A673 (cell line): ENCODE measurements at regions not wholly inside any gene's neighbourhood (a gene's known extent, or its start where the extent isn't known, plus 50 kb on each side); places are given as distances from the start of the nearest gene placed in this dataset.

Experiments
- BruUV-seq: library from RNA; stranded (reverse); fragments of 400-500 nt; replicated peaks from 2 replicates; lab custom pipeline; 2021; lab: Mats Ljungman, UMichigan
- CTCF ChIA-PET: fragments of 300-600 bp; sonication (Branson Sonifier 250); formaldehyde crosslinking; loops from one replicate; lab custom pipeline; 2022; ENCODE audit warnings: antibody characterized with exemption; lab: Charles Lee
- POLR2A ChIA-PET: fragments of 300-600 bp; sonication (Branson Sonifier 250); formaldehyde crosslinking; loops from one replicate; lab custom pipeline; 2022; ENCODE audit warnings: antibody characterized with exemption; ENCODE audit not compliant: low non-redundant PET; lab: Charles Lee
- DNase-seq: peaks from one replicate; pipeline ENCODE4 v3.0.0-alpha.2; 2015; ENCODE audit warnings: low spot score
- H3K27ac ChIP-seq: fragments of 200-600 bp; sonication (generic); 2 replicates; pipeline ENCODE4 v1.5.1; 2016; ENCODE audit warnings: mixed run types, low read depth, mild to moderate bottlenecking, mixed read lengths, antibody characterized with exemption, low read length; ENCODE audit not compliant: poor library complexity, severe bottlenecking
- H3K27me3 ChIP-seq: fragments of 200-600 bp; sonication (generic); replicated peaks from 2 replicates; pipeline ENCODE4 v1.6.1; 2017; ENCODE audit warnings: mixed run types, low read depth, mild to moderate bottlenecking, mixed read lengths, antibody characterized with exemption, low read length; ENCODE audit not compliant: insufficient read depth, poor library complexity
- H3K36me3 ChIP-seq: fragments of 200-600 bp; sonication (generic); 2 replicates; pipeline ENCODE4 v1.6.1; 2016; ENCODE audit warnings: mixed run types, mild to moderate bottlenecking, mixed read lengths, antibody characterized with exemption, low read length; ENCODE audit not compliant: insufficient read depth, poor library complexity, severe bottlenecking
- H3K4me1 ChIP-seq: fragments of 200-600 bp; sonication (generic); 2 replicates; pipeline ENCODE4 v1.6.1; 2017; ENCODE audit warnings: mixed run types, mild to moderate bottlenecking, mixed read lengths, antibody characterized with exemption, low read length; ENCODE audit not compliant: insufficient read depth, poor library complexity, severe bottlenecking
- H3K4me3 ChIP-seq: fragments of 200-600 bp; sonication (generic); 2 replicates; pipeline ENCODE4 v1.5.1; 2016; ENCODE audit warnings: low read depth, mixed run types, mild to moderate bottlenecking, mixed read lengths, low read length; ENCODE audit not compliant: poor library complexity, severe bottlenecking
- H3K9me3 ChIP-seq: fragments of 200-600 bp; sonication (generic); 2 replicates; pipeline ENCODE4 v1.6.1; 2016; ENCODE audit warnings: mixed run types, low read depth, mild to moderate bottlenecking, mixed read lengths, antibody characterized with exemption, low read length; ENCODE audit not compliant: poor library complexity, severe bottlenecking
- CTCF ChIP-seq: fragments of 300-800, 200-600 bp; sonication (generic); conservative IDR thresholded peaks from 2 replicates; pipeline ENCODE4 v1.5.1; 2017; ENCODE audit warnings: low read depth, mild to moderate bottlenecking, antibody characterized with exemption, low read length, moderate library complexity, mixed read lengths
- EZH2 ChIP-seq: fragments of 200-600 bp; sonication (generic); IDR thresholded peaks from 2 replicates; pipeline ENCODE4 v1.6.1; 2017; ENCODE audit warnings: borderline replicate concordance, low read depth, mild to moderate bottlenecking, mixed read lengths, antibody characterized with exemption, low read length; ENCODE audit not compliant: poor library complexity, severe bottlenecking
- intact Hi-C: fragments of 100-400 bp; cut with micrococcal nuclease; formaldehyde crosslinking; loops from one replicate; pipeline ENCODE4 v1.10.0; 2022; ENCODE audit not compliant: unreplicated experiment

GRCh38 chr20:54308804-54309203, 100.9 kb downstream of the PFDN4 start:
- no peak for DNase-seq
- no peaks in the 10 kb centered on the region for H3K27me3 ChIP-seq
- H3K4me1 ChIP-seq = no peaks in the 10 kb centered on the region
- intact Hi-C loops = no loop called here
- H3K4me3 ChIP-seq = no peak overlapping the region
- BruUV-seq = no TSS peak
- H3K9me3 ChIP-seq = no peaks in the 10 kb centered on the region
- POLR2A ChIA-PET = no interaction called here
- CTCF ChIA-PET = no interaction called here
- TF ChIP-seq CTCF (no peak), EZH2 (no peak)
- no peak overlapping the region for H3K27ac ChIP-seq
- no peaks in the 10 kb centered on the region for H3K36me3 ChIP-seq

- Histone ChIP-seq H3K27ac (no peak overlapping the region), H3K4me1 (peaks cover 5% of the 10 kb centered on the region), H3K36me3 (no peaks in the 10 kb centered on the region), H3K4me3 (no peak overlapping the region), H3K9me3 (no peaks in the 10 kb centered on the region), H3K27me3 (no peaks in the 10 kb centered on the region)
- TF ChIP-seq CTCF = no peak
- TF ChIP-seq EZH2 = no peak
- ChIA-PET CTCF (no interaction called here), POLR2A (no interaction called here)
- no peak for DNase-seq
- intact Hi-C loops = no loop called here
- no TSS peak for BruUV-seq
Observed at GRCh38 chr20:54318892-54319291, 111.0 kb downstream of the PFDN4 start.

GRCh38 chr20:54320148-54320607, 112.3 kb downstream of the PFDN4 start:
- Histone ChIP-seq H3K36me3 (no peaks in the 10 kb centered on the region), H3K4me3 (no peak overlapping the region), H3K4me1 (peaks cover 5% of the 10 kb centered on the region), H3K27ac (no peak overlapping the region), H3K9me3 (no peaks in the 10 kb centered on the region), H3K27me3 (no peaks in the 10 kb centered on the region)
- POLR2A ChIA-PET = no interaction called here
- TF ChIP-seq CTCF (no peak), EZH2 (no peak)
- BruUV-seq = no TSS peak
- intact Hi-C loops = no loop called here
- CTCF ChIA-PET = no interaction called here
- peak; percentile 12 for DNase-seq
